Right lobe of liver (tissue), 4 donors: ENCODE measurements at regions not wholly inside any gene's neighbourhood (a gene's known extent, or its start where the extent isn't known, plus 50 kb on each side); places are given as distances from the start of the nearest gene placed in this dataset.

Experiments used
- POLR2A ChIP-seq: fragments of 450-650 bp; IDR thresholded peaks from one replicate; pipeline ENCODE4 v1.6.1; 2017; ENCODE audit warnings: antibody characterized with exemption, mild to moderate bottlenecking
- TF ChIP-seq, protein P1 (sequence below), 4 donors: fragments of 200-600 bp in 3 of 4; fragments of 450-650 bp in 1 of 4; IDR thresholded peaks; one replicate each; pipeline versions ENCODE4 v1.5.1 to v1.8.0; 2016 to 2022; ENCODE audit warnings: antibody characterized with exemption in 4 of 4, mild to moderate bottlenecking in 2 of 4
- donor health status: DM: no; HTN: no; CAD: no.
- donor health status: DM: no; HTN: no; CAD: no.
- donor health status: DM: no; HTN: yes; CAD: no.

DNA sequence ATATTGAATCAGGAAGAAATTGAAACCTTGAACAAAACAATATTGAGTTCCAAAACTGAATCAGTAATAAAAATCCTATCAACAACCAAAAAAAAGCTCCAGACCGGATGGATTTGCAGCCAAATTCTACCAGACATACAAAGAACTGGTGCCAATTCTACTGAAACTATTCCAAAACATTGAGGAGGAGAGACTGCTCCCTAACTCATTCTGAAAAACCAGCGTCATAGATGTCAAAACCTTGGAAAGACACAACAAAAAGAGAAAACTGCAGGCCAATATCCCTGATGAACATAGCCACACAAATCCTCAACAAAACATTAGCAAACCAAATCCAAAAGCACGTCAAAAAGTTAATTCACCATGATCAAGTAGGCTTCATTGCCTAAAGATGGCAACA is 353.8 kb downstream of the TMEM135 start:
- TF ChIP-seq, protein P1, sequence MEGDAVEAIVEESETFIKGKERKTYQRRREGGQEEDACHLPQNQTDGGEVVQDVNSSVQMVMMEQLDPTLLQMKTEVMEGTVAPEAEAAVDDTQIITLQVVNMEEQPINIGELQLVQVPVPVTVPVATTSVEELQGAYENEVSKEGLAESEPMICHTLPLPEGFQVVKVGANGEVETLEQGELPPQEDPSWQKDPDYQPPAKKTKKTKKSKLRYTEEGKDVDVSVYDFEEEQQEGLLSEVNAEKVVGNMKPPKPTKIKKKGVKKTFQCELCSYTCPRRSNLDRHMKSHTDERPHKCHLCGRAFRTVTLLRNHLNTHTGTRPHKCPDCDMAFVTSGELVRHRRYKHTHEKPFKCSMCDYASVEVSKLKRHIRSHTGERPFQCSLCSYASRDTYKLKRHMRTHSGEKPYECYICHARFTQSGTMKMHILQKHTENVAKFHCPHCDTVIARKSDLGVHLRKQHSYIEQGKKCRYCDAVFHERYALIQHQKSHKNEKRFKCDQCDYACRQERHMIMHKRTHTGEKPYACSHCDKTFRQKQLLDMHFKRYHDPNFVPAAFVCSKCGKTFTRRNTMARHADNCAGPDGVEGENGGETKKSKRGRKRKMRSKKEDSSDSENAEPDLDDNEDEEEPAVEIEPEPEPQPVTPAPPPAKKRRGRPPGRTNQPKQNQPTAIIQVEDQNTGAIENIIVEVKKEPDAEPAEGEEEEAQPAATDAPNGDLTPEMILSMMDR (IDR thresholded peaks at IDR 0.05): no peak
- TF ChIP-seq POLR2A: no peak
